Fibroblast of villous mesenchyme (primary cell): ENCODE measurements at regions not wholly inside any gene's neighbourhood (a gene's known extent, or its start where the extent isn't known, plus 50 kb on each side); places are given as distances from the start of the nearest gene placed in this dataset.

Experiments
- DNase-seq: peaks from one replicate; pipeline ENCODE4 v3.0.0-alpha.2; 2010; ENCODE audit warnings: low read depth
- H3K4me3 ChIP-seq: 2 replicates; pipeline ENCODE4 v1.5.1; 2011; ENCODE audit warnings: low read depth, mild to moderate bottlenecking, low read length
- CTCF ChIP-seq: IDR thresholded peaks from 2 replicates; pipeline ENCODE4 v1.5.1; 2012; ENCODE audit warnings: low read depth, mild to moderate bottlenecking, low read length; ENCODE audit not compliant: insufficient read depth

DNA sequence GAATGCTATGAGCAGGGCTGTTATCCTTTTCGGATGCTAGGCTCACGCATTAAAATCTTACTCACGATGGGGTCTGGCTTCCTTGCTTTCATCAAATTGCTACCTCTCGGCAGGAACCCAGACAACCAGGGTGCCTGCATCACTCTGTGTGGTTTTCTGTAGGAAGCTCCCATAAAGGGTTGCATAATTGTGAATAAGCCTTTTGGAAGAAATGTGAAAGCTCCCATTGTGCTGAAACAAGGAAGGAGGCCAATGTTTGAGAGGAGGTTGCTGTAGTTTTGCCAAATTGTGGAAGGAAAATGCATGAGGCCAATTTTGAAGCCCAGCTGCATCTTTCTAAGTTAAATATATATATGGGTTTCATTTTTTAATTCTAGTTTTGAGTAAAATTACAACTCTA is 615.5 kb downstream of the C6orf118 start:
- no peak overlapping the region for H3K4me3 ChIP-seq
- no peak for TF ChIP-seq CTCF
- no peak for DNase-seq

- no peak for DNase-seq
- no peak for TF ChIP-seq CTCF
- no peak overlapping the region for H3K4me3 ChIP-seq
These were observed 616.5 kb downstream of the C6orf118 start for GRCh38 chr6:164692772-164693510.

- no peak for TF ChIP-seq CTCF
- no peak overlapping the region for H3K4me3 ChIP-seq
- DNase-seq: no peak
These were observed 618.5 kb downstream of the C6orf118 start for GRCh38 chr6:164690702-164691500.

GRCh38 chr6:164690241-164690640 is 619.2 kb downstream of the C6orf118 start:
- DNase-seq: no peak

DNA sequence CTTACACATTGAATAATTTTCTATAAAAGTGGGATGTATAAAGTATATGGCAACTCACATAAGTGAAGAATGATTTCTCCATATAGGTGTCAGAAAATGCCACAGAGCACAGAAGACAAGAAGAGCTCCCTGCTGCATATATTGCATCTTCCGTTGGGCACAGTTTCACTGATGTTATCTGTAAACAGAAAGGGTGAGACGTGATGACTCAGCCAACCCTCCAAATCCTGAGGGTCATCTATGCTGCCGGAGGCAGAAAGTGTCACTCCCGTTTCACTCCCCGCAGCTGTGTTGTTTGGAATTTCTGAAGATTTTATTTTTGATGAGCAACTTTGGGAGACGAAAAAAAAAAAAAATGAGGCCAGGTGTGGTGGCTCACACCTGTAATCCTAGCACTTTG is 644.1 kb downstream of the C6orf118 start:
- DNase-seq: no peak
- H3K4me3 ChIP-seq: no peak overlapping the region
- TF ChIP-seq CTCF: no peak

More at GRCh38 chr6:164690241-164690640, 619.2 kb downstream of the C6orf118 start:
- no peak for TF ChIP-seq CTCF
- no peak overlapping the region for H3K4me3 ChIP-seq

DNA sequence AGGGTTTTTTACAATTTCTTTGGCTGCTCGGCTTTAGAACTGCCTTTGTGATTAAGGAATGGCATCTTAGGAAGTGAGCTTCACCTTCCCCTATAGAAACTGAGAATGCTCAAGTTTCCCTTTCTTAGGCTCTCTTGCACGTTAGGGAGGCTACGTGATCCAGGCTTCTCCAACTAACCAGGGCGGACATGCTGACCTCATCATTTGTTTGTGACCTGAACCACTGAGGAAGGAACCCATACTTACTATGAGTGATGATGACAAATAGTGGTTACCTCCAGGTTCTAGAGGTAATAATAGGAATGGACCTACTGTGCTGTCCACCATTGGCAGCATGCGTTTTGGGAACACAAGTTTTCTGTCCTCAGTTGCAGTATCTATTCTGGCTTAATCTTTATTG is 645.8 kb downstream of the C6orf118 start:
- DNase-seq: no peak
- no peak overlapping the region for H3K4me3 ChIP-seq
- TF ChIP-seq CTCF: no peak

DNA sequence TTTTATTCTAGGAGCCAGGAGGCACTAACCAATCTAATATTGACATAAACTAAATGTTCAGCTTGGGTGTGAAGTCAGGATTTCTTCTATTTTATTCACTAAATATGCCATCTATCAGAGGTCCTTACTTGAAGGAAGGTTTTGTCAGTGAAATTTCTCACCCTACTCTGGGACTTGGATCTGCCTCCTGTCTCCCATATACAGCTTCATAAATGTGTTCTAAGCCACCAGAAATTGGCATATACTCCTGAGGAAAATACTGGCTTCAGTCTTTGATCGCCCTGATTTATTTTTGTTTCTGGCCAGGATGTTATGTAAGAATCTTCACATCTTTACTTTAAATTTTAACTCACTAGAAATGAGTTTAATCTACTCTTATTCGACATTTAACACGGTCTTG is 647.7 kb downstream of the C6orf118 start:
- no peak for DNase-seq
- no peak overlapping the region for H3K4me3 ChIP-seq
- TF ChIP-seq CTCF: no peak
